Stimulated activated CD8-positive, alpha-beta memory T cell treated with anti-CD3 and anti-CD28 coated beads, Interleukin-4, amount 100 ng/mL, for 24 hours (primary cell): ENCODE measurements at regions not wholly inside any gene's neighbourhood (a gene's known extent, or its start where the extent isn't known, plus 50 kb on each side); places are given as distances from the start of the nearest gene placed in this dataset.

Experiments used
- DNase-seq: peaks from one replicate; pipeline ENCODE4 v3.0.0-alpha.2; 2020; ENCODE audit warnings: low read depth

DNA sequence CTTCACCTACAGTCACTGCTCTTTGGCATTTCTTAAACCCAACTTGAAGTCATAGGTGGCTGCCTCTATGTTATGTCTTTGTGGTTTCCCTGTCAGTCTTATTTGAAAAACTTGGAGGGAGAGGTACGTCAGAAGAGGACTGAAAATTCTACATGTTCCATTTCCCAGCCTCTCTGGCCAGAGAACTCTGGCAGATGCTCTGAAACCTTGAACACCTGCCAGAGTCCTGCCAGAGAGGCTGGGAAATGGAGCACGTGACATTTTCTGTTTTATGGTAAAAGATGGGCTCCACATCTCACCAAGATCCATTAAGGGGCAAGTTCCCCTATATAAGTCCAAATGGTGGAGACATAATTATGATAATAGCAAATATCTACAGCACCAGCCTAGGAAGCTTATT is 99.5 kb downstream of the MAFB start:
- DNase-seq, result no peak

DNA sequence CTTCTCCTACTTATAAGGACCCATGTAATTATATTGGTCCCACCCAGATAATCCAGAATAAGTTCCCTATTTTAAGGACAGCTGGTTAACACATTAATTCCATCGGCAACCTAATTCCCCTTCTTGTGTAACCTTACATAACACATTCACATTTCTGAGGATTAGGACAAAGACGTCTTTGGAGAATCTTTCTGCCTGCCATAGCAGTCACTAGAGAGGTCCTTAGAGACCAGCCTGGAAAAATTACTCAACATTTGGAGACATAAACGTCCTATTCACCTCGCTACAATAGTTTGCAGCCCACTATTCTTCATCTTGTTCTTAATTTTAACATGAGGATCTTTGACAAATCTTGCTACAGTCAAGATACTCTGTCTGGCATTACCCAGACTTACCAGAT is 100.1 kb downstream of the MAFB start:
- DNase-seq, result no peak

DNA sequence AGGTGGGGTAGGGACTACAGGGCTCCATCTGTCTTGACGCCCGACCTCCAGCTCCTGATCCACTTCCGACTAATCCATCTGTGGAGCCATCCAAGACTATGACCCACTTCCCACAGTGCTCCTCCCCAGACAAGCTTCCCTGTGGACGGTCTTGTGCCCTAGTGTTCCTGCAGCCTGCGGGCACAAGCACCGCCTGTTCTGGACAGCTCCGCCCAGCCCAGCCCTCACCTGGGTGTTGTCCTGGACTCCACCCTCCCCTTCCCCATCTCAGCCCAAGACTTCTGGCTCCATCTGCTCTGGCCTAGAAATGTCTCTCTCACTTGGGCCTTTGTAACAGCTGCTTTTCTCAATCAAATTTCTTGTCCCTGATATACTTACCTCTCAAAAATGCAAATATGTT is 102.0 kb downstream of the MAFB start:
- no peak for DNase-seq

- DNase-seq, result no peak
Observed at GRCh38 chr20:40584130-40584809, 104.8 kb downstream of the MAFB start.

- no peak for DNase-seq
Observed at GRCh38 chr20:40583636-40584035, 105.4 kb downstream of the MAFB start.

- DNase-seq, result no peak
Observed at GRCh38 chr20:40583205-40583604, 105.8 kb downstream of the MAFB start.

GRCh38 chr20:40582531-40582930 is 106.5 kb downstream of the MAFB start:
- DNase-seq, result no peak

DNA sequence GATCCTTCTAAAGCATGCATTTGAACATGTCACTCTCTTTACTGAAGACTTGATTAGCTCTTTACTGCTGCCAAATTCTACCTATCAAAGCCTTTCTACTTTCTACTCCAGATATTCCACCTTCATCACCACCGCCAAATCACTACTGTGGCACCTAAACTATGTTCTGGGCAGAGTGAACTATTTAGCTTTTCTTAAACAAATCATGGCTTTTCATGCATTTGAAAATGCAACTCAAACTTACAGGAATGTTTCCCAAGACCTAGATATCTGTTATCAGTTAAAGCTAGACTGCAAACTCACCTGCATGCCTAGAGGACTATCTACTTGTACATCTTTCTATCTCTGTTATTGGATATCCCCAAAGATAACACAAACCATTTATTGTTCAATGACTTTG is 109.3 kb downstream of the MAFB start:
- no peak for DNase-seq

DNA sequence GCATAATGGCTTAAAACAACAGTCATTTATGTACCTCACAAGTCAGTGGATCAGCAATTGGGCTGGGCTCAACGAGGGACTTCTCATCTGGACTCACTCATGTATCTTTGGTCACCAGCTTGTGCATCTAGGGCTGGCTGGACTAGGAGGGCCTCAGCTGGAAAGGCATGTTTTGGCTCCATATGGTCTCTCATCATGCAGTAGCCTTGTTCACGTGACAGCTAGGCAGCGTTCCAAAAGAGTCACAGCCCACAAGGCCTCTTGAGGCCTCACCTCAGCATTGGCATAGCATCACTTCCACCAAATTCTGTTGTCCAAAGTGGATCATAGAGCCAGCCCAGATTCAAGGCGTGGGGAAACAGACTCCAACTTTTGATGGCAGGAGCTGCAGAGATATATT is 110.1 kb downstream of the MAFB start:
- no peak for DNase-seq

- DNase-seq, result no peak
Observed at GRCh38 chr20:40575851-40576250, 113.2 kb downstream of the MAFB start.

GRCh38 chr20:40572251-40572650 is 116.8 kb downstream of the MAFB start:
- no peak for DNase-seq

- no peak for DNase-seq
Observed at GRCh38 chr20:40571639-40572038, 117.4 kb downstream of the MAFB start.

- DNase-seq, result no peak
Observed at GRCh38 chr20:40568200-40568599, 120.8 kb downstream of the MAFB start.

GRCh38 chr20:40565682-40566040 is 123.4 kb downstream of the MAFB start:
- DNase-seq, result no peak

GRCh38 chr20:40565001-40565681 is 123.9 kb downstream of the MAFB start:
- DNase-seq, result no peak

DNA sequence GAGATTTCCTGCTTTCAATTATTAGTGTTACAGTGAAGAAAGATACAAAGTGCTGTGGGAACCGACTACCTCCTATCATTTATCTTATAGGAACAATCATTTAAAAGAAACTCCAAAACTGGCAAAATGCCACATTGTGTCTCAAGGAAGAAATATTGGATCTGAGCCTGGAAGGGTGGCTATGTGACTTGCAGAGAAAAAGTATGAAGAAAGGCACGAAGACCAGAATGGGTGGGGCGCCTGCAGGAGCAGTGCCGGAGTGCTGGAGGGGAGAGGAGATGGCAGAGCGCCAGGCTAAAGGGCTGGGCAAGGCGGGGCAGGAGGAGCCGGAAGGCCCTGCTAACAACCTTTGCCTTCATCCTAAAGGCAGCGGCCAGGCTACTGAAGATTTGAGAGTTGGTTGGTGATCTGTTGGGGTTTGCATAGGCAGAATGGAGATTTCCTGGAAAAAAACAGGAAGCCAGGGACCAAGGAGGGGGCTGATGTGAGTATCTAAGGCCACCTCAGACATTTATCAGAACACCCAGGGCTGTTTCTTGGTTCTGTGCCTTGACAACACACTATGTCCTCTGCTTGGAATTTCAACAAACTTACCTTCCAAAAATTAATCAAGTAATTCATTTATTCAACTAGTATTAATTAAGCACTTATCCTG is 125.6 kb downstream of the MAFB start:
- no peak for DNase-seq

- DNase-seq, result no peak
Observed at GRCh38 chr20:40562031-40562430, 127.0 kb downstream of the MAFB start.

- DNase-seq, result no peak
Observed at GRCh38 chr20:40561187-40561586, 127.8 kb downstream of the MAFB start.

DNA sequence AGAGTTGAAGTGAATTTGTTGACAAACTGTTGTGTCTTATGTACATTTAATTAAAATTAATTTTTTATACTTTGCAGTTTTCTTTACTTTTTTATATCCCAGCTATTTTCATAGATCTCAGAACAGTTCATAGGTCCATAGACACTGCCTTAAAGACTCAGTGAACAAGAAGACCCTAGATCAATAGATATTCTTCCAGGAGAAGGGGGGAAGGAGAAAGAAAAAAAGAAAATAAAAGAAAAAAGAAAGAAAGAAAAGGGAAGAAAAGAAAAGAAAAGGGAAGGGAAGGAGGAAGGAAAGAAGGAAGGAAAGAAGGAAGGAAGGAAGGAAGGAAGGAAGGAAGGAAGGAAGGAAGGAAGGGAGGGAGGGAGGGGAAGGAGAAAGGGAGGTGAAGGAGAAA is 130.8 kb downstream of the MAFB start:
- no peak for DNase-seq

GRCh38 chr20:40551125-40551530 is 137.9 kb downstream of the MAFB start:
- no peak for DNase-seq

- no peak for DNase-seq
Observed at GRCh38 chr20:40547483-40548091, 141.4 kb downstream of the MAFB start.

DNA sequence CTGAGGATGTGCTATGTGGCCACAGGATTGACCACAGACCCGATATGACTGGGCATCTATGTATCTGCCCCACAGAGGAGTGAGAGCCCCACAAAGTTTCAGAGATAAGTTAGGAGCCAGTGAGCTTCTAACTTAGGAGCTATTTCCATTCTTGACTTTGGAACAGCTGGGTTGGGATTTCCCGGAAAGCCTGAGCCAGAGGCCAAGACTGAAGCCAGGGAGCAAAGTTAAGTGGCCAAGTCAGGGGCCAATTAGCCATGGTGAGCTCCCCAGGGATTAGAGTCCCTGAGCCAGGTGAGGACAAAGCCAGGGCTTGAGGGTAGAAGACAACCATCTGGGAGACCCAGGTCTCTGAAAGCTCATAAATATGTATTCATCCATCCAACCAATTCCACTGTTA is 143.6 kb downstream of the MAFB start:
- DNase-seq, result no peak

- DNase-seq, result no peak
Observed at GRCh38 chr20:40542065-40542464, 147.0 kb downstream of the MAFB start.
